ENCODE measurements at regions not wholly inside any gene's neighbourhood (a gene's known extent, or its start where the extent isn't known, plus 50 kb on each side); places are given as distances from the start of the nearest gene placed in this dataset.
A peak's percentile ranks its signal among the peaks of the same experiment; 100 is the strongest.
"Not testable (repeated sequence)": the region's sequence is repeated elsewhere in the genome, so short reads cannot be mapped to it uniquely, and the experiment has no call there.

DNA sequence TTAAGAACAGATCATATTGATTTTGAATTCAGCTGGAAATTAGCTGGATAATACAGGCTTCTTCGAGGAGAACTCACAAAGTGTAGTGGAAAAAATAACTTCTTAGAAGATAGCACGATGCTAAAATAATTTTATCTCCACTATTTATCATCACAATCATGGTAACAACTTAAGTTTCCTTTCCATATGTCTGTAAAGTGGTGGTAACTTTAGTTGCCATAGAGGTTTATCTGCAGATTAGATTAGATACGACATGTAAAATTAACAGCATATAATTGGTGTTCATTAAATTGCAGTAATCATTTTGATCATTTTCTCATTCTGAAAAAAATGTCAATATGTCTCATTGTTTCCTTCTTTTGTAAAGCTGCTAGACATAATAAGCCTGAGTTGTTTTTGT is 921.5 kb downstream of the KCNT2 start:
- H3K4me3 ChIP-seq (ENCODE audit: low read length), result no peak overlapping the region
- DNase-seq (ENCODE audit: low read depth), result no peak
- TF ChIP-seq, protein P1, sequence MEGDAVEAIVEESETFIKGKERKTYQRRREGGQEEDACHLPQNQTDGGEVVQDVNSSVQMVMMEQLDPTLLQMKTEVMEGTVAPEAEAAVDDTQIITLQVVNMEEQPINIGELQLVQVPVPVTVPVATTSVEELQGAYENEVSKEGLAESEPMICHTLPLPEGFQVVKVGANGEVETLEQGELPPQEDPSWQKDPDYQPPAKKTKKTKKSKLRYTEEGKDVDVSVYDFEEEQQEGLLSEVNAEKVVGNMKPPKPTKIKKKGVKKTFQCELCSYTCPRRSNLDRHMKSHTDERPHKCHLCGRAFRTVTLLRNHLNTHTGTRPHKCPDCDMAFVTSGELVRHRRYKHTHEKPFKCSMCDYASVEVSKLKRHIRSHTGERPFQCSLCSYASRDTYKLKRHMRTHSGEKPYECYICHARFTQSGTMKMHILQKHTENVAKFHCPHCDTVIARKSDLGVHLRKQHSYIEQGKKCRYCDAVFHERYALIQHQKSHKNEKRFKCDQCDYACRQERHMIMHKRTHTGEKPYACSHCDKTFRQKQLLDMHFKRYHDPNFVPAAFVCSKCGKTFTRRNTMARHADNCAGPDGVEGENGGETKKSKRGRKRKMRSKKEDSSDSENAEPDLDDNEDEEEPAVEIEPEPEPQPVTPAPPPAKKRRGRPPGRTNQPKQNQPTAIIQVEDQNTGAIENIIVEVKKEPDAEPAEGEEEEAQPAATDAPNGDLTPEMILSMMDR (conservative IDR thresholded peaks at IDR 0.05; ENCODE audit: low read length), result no peak

DNA sequence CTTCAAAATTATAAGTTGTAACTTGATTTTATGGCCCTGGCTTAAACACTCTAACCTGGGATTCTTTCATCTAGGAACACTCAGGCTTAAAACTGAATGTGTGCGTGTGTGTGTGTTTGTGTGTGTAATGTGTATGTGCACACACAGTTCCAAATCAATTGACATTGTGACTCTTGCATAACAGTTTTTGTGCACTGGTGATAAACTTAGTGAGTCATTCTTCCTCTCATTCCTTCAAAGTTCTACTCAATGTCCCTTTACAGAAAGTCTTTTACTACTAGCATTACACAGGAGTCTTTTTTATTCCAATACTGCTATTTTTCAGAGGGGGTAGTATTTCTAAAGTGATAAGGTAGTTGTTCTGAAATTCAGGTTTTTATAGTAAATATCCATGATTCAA is 943.6 kb downstream of the KCNT2 start:
- no peak overlapping the region for H3K4me3 ChIP-seq (ENCODE audit: low read length)
- peak; percentile 16 for DNase-seq (ENCODE audit: low read depth)
- TF ChIP-seq, protein P1 (conservative IDR thresholded peaks at IDR 0.05; ENCODE audit: low read length), result no peak

DNA sequence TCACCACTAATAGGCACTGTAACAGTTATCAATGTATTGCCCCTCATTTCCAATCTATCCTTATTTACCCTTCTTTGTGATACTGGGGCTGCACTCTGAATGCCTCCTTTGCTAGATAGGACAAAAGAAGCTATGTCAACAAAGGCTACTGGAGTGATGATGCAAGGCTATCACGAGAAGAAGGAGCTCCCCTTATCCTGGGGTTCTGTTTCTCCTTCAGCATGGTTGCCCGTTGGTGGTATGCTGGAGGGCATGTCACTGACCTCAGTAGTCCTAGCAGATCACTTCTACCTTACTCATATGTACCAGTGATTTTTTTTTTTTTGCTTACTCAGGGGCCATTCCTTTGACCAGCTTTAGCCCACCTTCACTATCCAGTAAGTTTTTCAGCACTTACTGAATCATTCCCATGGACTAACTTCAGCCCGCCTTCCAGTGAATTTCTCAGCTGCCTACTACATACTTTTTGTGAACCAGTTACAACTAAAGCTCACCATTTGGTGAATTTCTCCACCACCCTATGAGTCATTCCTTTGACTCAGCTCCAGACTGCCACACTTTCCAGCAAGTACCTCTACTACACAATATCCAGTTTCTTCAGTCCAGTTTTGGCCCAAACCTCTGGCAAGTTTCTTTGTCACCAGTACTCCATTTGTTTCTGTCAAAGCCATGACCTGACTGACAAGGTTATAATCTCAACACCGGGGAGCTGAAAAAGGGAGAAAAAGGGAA is 944.5 kb downstream of the KCNT2 start:
- peak; percentile 84 for DNase-seq (ENCODE audit: low read depth)
- no peak overlapping the region for H3K4me3 ChIP-seq (ENCODE audit: low read length)
- TF ChIP-seq, protein P1 (conservative IDR thresholded peaks at IDR 0.05; ENCODE audit: low read length), result no peak

DNA sequence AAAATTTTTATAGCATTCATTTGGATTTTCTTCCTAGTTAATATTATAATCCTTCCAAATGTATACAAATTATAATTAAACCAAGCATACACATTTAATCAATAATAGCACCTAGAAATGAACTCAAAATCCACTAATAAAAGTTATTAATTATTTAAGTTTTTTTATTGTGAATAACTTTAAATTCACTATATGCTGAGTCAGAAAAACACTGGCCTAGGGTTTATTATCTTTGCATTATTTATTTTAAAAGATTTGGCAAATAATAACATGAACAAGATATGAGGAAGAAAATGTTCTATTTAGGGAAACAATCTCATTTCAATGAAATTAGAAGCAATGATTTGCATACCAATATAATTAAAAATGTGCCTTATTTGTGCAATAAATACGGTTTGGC is 951.5 kb downstream of the KCNT2 start:
- DNase-seq (ENCODE audit: low read depth), result no peak
- TF ChIP-seq, protein P1 (conservative IDR thresholded peaks at IDR 0.05; ENCODE audit: low read length), result no peak
- H3K4me3 ChIP-seq (ENCODE audit: low read length), result no peak overlapping the region

DNA sequence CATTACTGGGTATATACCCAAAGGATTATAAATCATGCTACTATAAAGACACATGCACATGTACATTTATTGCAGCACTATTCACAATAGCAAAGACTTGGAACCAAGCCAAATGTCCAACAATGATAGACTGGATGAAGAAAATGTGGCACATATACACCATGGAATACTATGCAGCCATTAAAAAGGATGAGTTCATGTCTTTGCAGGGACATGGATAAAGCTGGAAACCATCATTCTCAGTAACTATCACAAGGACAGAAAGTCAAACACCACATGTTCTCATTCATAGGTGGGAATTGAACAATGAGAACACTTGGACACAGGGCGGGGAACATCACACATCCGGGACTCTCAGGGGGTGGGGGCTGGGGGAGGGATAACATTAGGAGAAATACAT is 959.4 kb downstream of the KCNT2 start:
- not testable (repeated sequence) for DNase-seq (ENCODE audit: low read depth); H3K4me3 ChIP-seq (ENCODE audit: low read length)

DNA sequence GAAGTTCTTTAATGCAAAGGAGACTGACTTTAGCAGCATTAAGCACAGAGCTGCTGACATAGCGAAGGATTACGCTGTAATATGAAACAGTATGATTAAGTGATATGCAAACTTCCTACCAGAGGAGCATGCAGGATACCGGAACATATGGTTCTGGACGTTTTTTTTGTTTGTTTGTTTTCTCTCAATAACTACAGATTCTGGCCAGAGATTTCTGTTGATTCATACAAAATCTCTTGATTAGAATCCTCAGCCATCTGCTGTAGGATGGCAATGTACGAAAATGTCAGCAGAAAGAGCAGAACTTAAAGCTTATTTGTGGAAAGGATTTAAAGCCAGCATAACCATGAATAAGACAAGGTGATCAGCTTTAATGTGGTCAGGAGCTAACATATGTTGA is 970.7 kb downstream of the KCNT2 start:
- DNase-seq (ENCODE audit: low read depth), result no peak
- no peak overlapping the region for H3K4me3 ChIP-seq (ENCODE audit: low read length)
- TF ChIP-seq, protein P1 (conservative IDR thresholded peaks at IDR 0.05; ENCODE audit: low read length), result no peak

DNA sequence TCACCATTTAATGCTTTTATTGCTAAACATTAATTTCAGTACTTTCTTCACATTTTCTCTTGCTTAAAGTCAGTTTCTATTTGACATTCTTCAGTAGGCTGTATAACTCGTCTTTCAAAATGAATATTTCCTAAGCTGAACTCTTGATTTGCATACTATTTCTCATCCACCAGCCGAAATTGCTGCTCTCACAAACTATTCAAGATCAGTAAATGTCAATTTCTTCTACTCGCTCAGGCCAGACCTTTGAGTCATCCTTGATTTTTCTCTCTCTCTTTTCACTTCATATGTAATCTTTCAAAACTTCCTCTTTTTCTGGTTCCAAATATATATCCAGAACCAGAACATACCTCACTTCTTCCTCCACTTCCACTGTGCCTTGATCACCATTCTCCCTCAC is 990.0 kb downstream of the KCNT2 start:
- TF ChIP-seq, protein P1 (conservative IDR thresholded peaks at IDR 0.05; ENCODE audit: low read length), result no peak
- H3K4me3 ChIP-seq (ENCODE audit: low read length), result no peak overlapping the region
- DNase-seq (ENCODE audit: low read depth), result no peak
